ENCODE measurements at regions not wholly inside any gene's neighbourhood (a gene's known extent, or its start where the extent isn't known, plus 50 kb on each side); places are given as distances from the start of the nearest gene placed in this dataset.

DNA sequence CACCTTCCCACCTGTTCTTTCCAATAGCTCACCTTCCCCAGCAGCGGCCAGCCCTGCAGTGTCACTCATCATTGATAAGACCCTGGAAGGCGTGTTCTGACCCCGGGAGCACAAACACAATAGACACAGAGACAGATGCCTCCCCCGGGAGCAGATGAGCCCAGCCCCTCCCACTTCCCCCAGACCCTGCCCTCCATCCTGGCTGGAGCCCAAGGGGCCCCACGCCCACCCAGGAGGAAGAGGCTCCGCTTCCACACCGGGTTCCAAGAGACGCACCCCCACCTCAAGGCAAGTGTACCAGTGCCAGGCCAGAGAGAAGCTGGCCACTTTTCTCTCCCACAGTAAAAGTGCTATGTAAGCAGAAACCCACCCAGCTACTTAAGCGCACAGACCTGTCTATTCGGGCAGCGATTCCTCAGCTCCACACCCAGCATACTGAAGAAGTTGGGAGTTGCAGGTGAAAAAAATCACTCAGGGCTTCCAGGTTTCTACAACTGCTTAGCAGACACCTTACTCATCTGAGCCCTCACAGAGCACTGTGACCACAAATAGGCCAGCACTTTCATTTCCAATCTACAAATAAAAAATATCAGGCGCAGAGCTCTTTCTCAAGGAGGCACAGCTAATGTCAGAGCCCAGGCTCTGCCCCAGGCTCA lies 93.4 kb upstream of the NXT1 start:
- no peak for DNase-seq (ENCODE audit: extremely low read depth in 1 of 11, low read depth in 9 of 11, low spot score in 4 of 11)

DNA sequence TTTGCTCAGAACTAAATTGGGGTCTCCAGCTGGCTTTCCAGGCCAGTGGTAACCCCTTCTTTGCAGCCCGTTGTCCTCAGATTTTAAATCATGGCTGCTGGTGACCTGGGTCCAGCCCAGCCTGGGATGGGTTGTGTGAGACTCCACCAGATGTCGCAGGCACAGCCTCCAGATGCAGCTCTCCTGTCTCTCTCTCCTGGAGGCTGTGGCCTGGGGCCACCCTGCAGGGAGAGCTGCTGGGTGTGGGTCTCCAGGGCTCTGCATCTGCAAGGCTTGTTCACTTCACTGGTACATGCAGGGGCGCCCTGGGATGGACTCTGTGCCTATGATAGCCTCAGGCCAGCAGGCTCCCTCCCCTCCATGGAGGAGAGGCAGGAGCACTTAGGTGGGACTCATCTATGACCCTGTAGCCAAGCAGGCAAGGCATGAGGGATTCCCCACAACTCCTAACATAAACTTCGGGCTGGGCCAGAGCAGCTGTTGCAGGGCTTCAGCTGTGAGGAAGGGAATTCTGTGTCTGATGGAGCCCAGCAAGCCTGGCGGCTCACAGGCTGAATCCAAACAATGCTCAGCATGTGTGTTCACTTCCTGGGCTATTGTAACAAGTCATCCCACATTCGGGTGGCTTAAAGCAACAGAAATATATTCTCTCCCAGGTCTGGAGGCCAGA lies 94.7 kb upstream of the NXT1 start:
- no peak for DNase-seq (ENCODE audit: extremely low read depth in 1 of 11, low read depth in 9 of 11, low spot score in 4 of 11)

DNA sequence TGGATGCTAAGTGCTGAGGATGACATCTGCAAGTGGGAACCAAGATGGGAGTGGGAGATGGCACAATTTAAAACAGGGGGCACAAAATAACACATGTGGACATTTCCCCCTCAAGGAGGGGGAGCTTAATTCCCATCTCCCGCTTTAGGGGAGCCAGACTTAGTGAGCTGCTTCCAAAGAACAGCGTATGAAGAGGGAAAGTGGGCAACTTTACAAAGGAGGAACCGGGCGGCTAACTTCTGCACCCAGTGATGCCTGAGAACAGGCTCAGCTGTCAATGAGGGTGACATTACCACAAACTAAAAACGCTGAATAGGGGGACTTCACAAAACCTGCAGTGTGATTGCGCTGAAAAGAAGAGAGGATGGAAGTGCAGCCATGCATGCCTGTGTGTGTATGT lies 95.5 kb upstream of the NXT1 start:
- DNase-seq (ENCODE audit: extremely low read depth in 1 of 11, low read depth in 9 of 11, low spot score in 4 of 11), result no peak

DNA sequence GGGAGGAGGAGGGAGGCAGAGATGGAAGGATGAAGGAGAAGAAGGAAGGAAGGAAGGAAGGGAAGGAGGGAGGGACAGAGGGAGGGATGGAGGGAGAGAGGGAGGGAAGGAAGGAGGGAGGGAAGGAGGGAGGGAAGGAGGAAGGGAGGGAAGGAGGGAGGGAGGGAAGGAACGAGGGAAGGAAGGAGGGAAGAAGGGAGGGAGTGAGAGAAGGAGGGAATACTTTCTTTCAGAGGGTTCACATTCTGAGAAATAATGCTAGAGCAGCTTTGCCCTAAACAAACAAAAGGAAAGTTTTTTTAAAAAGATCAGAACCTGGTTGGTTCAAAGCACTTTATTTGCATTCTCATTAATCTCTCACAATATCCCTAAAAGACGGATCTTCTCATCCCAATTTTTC lies 96.1 kb upstream of the NXT1 start:
- no peak for DNase-seq (ENCODE audit: extremely low read depth in 1 of 11, low read depth in 9 of 11, low spot score in 4 of 11)

DNA sequence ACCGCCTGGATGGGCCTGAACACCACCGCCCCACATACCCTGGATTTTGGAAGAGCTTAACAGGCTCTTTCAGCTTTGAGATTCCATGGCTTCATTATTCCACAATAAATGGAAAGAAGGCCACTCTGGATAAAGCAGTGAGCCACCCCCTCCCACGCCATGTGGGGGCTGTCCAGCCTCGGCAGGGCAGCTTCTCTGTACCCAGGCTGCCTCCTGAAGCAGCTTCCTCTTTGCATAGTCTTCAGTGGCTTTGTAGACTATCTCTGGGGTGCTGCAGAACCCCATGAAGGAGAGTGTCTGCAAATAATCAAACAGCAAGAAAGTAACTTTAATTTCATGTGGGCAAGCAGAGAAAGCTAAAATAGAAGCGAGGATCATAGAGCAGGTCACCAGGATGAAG lies 96.6 kb upstream of the NXT1 start:
- no peak for DNase-seq (ENCODE audit: extremely low read depth in 1 of 11, low read depth in 9 of 11, low spot score in 4 of 11)

DNA sequence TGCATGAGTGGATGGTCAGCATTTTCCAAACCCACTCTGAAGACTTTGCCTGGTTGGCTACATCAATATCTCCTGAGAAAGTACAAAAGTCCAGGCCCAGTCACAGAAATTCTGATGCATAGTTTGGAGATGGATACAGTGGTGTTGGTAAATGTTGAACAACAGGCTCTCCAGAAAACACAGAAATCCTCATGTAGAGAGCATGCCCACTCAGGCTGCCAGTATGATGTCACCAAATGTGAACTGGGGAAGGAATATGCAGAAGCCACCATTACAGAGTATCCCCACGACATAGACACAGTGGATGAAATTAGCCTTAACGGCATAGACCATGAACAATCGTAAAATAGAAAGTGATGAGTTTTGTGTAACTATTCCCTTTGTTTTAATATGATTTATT lies 97.1 kb upstream of the NXT1 start:
- DNase-seq (ENCODE audit: extremely low read depth in 1 of 11, low read depth in 9 of 11, low spot score in 4 of 11), result no peak

DNA sequence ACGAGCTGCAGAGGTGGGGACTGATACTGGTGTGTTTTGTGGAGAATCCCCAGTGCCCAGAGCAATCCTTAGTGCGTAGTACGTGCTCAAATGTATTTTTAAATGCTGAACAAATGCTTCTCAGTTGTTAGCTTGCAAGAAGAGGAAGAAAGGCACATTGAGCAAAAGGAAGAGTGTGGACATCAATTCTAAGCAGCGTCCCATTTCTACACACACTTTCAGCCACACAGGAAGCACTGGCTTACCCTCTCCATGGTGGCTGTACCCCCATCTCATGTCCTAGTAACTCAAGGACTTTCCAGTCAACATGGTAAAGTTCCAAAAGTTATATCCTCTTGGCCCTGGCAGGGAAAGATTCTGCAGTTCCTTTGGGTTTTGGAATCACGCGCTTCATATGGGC lies 98.8 kb upstream of the NXT1 start:
- no peak for DNase-seq (ENCODE audit: extremely low read depth in 1 of 11, low read depth in 9 of 11, low spot score in 4 of 11)

DNA sequence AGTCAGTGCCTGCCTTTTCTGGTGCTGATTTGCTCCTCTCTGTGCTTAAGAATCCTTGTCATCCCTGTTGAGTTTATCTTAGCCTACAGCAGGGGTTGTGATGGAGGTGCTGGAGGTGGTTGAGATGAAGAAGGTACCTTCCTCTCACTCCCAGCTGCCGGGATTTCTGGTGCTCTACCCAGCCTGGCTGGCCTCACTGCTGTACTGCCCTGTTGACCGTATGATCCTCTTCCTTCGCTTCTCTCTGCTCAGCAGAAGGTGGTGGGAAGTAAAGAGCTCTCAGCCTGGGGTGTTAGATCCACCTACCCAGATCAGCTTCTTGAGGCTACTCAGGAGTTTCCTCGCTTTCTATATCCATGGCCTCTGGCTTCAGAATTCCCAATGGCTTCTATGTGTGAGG lies 101.0 kb upstream of the NXT1 start:
- no peak for DNase-seq (ENCODE audit: extremely low read depth in 1 of 11, low read depth in 9 of 11, low spot score in 4 of 11)

DNA sequence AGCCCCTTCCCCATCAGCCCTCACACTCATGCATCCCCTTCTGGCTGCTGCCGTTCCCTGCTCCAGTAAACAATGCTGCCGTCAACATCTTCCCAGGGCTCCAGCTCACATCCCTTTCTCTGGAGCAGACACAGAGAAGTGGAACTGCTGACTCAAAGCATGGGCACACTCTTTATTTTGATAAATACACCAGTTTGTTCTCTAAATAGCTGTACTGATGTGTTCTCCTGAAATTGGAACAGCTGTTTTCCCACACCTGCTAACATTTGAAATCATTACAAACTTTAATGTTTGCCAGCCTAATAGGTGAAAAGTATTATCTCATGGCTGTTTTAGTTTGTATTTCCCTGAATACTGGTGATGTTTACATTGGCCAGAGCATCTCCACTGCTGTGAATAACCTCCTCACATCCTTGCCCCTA lies 102.1 kb upstream of the NXT1 start:
- no peak for DNase-seq (ENCODE audit: extremely low read depth in 1 of 11, low read depth in 9 of 11, low spot score in 4 of 11)

DNA sequence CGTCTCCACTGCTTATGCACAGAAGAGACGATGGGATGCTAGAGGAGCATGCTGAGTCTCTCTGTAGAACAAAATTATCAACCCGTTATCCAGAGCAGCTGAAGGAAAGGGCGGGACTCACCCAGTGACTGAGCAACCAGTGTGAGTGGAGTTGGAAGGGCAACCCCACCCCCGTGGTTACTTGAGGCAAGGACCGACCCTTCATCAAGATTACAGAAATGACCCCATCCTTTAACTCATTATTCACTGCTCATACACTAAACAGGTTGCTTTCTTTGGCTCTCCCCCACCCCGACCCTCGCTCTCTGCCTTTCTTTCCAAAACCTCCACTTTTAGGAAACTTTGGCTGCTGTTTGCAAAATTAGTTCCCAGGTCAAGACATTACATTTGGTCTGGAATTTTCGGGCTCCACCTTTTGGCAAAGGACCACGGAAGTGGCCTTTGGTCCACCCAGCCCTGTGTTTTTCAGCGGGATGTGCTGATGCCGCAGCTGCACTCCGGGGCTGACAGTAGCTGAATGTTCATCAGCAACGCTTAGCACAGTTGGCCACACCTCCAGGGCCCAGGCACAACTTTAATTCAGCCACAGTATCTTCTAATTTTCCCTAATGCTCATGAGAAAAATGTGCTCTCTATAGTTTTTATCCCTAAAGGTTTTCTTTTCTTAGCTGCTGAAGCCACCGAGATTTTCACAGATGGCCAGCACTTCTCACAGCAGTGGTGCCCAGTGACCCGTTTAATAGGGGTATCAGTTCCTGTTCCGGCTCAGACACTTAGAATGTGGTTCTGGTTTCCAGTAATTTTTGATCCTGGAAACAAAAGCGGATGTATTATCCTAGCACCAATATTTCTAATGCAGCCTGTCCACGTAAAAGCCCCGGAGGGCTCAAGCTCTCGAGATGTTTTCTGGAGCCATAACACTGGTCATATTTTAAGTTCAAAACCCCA lies 103.6 kb upstream of the NXT1 start:
- DNase-seq (ENCODE audit: extremely low read depth in 1 of 11, low read depth in 9 of 11, low spot score in 4 of 11), result no peak

DNA sequence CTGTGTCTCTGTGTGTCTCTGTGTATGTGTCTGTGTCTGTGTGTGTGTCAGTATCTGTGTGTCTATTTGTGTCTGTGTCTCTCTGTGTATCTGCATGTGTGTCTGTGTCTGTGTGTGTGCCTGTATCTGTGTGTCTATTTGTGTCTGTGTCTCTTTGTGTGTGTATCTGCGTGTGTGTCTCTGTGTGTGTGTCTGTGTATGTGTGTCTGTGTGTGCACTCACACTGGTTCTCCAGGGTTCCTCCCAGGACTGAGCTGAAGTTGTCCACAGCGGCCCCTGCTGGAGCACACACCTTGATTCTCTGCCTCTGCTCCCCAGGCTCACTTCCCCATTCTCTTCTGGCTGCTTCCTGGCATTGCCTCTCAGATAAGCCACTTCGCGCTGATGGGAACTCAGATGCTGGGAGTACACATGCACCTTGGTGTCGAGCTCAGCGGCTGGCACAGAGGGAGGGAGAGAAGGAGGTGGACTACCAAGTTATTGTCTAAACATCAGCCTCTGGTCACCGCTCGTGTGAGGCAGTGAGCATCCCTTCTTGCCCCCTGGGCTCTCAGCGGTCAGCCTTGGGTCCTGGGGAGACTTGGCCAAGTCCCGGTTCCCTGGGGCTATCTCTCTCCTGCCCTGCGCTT lies 104.9 kb upstream of the NXT1 start:
- peak in 1 of 11 donors; percentile 12 for DNase-seq (ENCODE audit: extremely low read depth in 1 of 11, low read depth in 9 of 11, low spot score in 4 of 11)

DNA sequence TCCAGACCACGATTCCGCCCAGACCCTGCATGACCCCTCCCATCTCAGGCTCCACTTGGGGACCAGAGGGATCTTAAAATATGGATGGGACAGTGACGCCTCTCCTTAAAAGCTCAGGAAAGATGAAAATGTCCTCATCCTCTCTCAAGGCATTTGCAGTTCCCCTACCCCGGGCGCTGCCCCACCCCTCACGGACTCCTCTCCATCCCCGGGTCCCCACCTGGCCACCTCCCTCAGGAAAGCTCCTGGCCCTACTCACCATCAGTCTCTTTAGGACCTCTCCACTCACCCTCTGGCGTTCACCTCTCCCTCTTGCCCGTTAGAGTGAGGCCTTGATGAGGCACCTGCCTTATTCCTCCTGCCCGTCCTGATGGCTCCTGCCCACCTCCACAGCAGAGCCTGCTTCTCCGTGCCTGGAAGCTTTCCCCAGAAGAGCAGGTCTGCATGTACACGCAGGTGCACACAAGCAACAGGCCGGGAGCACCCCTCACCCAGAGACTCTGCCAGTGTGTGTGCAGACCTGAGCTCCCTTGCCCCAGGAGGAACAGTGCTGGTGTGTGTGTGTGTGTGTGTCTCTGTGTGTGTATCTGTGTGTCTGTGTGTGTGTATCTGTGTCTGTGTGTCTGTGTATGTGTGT lies 105.6 kb upstream of the NXT1 start:
- no peak for DNase-seq (ENCODE audit: extremely low read depth in 1 of 11, low read depth in 9 of 11, low spot score in 4 of 11)

DNA sequence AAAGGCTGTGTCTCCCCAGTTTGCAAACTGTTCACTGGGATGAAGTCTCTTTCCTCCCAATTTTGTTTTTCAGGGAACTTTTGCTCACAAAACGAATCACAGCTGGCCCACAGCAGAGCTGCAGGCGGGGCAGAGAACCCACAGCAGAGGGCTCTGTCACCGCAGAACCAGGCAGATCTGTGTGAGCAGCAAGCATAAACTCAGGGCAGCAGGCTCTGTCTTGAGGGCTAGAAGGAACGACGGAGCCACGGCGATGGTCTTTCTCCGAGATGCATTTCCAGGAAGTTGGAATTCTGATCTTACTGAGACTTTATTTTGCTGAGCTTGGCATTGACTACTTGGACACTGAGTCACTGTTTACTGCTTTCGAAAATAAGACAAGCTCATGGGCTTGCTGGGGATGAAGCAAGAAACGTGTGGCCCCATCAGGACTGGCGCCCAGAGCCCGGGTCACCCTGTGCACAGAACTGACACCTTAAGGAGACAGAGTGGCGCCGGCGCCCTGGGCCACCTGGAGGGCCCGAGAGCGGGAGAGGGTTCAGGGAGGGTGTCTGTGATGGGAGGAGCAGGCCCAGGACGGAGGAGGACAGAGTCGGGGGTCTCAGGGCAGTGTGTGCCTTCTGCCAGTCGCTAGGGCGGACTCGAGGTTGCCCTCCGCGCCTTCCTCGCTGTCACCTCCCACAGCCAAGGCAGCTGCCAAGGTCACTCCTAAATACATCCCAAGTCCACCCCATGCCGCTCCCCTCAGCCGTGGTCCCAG lies 106.3 kb upstream of the NXT1 start:
- DNase-seq (ENCODE audit: extremely low read depth in 1 of 11, low read depth in 9 of 11, low spot score in 4 of 11), result no peak

DNA sequence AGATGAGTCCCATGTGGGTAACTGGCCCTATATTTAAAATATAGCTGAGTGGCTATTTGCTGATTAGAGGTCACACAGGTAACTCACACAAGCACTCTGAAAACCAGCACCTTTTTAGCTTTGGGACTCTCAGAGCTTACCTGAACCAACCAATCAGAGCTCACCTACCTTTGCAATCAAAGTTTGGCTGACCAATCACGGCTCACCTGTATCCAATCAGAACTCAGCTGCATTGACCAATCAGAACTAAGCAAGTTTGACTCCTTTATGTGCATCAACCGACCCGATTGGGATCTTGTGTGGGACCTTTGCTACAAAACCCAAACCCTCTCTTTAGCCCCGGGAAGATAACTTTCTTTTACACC lies 106.8 kb upstream of the NXT1 start:
- DNase-seq (ENCODE audit: extremely low read depth in 1 of 11, low read depth in 9 of 11, low spot score in 4 of 11), result no peak

DNA sequence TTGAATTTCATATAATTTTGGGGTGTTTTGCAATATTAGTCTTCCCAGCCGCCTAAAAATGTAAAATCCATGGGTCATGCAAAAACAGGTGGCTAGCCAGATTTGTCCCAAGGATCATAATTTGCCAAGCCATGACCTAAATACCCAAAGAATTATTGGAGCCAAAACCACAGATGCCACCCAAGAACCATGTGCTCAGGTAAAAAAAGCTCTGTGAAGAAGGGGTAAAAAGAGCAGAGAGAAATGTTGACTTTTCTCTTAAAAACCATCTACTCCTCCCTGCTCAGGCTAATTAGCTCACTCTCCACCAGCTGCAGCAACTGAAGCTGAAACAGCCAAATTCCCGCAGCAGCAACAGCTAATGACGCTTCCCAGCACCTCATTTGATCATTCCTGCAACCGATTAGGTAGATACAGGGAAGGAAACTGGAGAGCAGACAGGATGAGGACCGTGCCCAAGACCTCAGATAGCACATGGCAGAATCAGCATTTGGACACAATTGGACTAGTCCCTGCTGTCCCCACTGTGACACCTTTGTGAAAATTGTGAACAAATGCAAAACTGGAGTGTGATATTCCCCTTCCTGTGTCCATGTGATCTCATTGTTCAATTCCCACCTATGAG lies 107.9 kb upstream of the NXT1 start:
- no peak for DNase-seq (ENCODE audit: extremely low read depth in 1 of 11, low read depth in 9 of 11, low spot score in 4 of 11)

DNA sequence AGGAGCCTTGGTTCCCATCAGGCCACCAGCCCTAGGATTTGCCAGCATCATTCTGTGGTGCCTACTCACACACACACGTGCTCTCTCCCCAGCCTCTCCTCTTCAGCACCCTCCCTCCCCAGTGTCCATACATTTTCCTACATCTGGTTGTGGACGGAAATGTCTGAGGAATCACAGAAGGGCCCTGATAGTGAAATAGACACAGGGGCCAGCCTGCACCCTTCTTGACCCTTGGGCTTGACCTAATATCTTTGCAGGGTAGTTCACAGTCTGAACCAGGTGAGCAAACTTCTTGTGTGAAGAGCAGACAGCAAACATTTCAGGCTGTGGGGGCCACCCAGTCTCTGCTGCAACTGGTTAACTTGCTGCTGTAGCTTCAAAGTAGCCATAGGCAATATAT lies 108.5 kb upstream of the NXT1 start:
- no peak for DNase-seq (ENCODE audit: extremely low read depth in 1 of 11, low read depth in 9 of 11, low spot score in 4 of 11)

DNA sequence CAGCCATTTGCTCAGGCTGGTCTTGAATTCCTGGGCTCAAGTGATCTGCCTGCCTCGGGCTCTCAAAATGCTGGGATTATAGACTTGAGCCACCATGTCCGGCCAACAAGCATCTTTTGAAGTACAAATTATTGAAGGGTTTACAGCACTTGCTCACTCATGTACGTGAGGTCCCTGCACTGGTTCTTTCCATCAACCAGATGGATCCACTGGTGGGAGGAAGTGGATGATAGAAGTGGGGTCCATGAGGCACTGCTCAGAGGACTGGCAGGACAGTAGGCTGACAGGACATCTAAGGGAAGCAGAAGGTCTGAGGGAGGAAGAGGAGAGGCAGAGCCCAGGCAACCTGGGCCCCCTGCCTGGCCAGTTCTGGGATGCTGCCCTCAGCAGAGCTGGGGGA lies 109.2 kb upstream of the NXT1 start:
- DNase-seq (ENCODE audit: extremely low read depth in 1 of 11, low read depth in 9 of 11, low spot score in 4 of 11), result no peak

DNA sequence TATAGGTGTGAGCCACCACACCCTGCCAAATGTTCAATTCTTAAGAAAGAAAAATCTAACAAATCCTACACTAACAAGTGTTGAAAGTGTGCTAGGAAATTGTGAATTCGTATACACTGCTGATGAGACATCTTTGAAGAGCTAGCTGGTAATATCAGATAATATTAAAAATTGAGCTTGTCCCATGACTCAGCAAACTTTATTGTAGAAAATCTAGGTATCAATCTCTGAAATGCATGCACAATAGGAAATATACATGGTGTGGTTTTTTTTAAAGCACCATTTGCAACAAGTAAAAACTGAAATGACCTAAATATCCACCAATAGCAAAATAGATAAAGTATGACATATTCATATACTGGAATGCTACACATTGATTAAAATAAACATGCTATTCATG lies 110.1 kb upstream of the NXT1 start:
- DNase-seq (ENCODE audit: extremely low read depth in 1 of 11, low read depth in 9 of 11, low spot score in 4 of 11), result no peak
